Astrocyte of the spinal cord (primary cell): ENCODE measurements at regions not wholly inside any gene's neighbourhood (a gene's known extent, or its start where the extent isn't known, plus 50 kb on each side); places are given as distances from the start of the nearest gene placed in this dataset.

ENCODE experiments used
- DNase-seq: peaks from one replicate; pipeline ENCODE4 v3.0.0; 2011; ENCODE audit warnings: low read depth, low spot score
- H3K4me3 ChIP-seq: 2 replicates; pipeline ENCODE4 v1.5.1; 2011; ENCODE audit warnings: low read depth, mild to moderate bottlenecking, low read length, moderate library complexity
- CTCF ChIP-seq: IDR thresholded peaks from 2 replicates; pipeline ENCODE4 v1.5.1; 2012; ENCODE audit warnings: low read depth, mild to moderate bottlenecking, low read length, inconsistent platforms
- in situ Hi-C: cut with HindIII; loops from 2 replicates; pipeline ENCODE4 v1.10.0; 2017; ENCODE audit warnings: low sequenced_read_pairs

GRCh38 chr6:164243949-164244348 lies 829.4 kb downstream of the QKI start:
- DNase-seq = no peak
- no peak overlapping the region for H3K4me3 ChIP-seq
- in situ Hi-C loops = no loop called here
- TF ChIP-seq CTCF = no peak

GRCh38 chr6:164243012-164243610 lies 828.6 kb downstream of the QKI start:
- TF ChIP-seq CTCF = no peak
- in situ Hi-C loops = no loop called here
- no peak for DNase-seq
- no peak overlapping the region for H3K4me3 ChIP-seq

- no peak overlapping the region for H3K4me3 ChIP-seq
- no peak for DNase-seq
- no peak for TF ChIP-seq CTCF
- in situ Hi-C loops = no loop called here
Observed at GRCh38 chr6:164230804-164231203, 816.3 kb downstream of the QKI start.

GRCh38 chr6:164230259-164230658 lies 815.7 kb downstream of the QKI start:
- H3K4me3 ChIP-seq = no peak overlapping the region
- in situ Hi-C loops = no loop called here
- TF ChIP-seq CTCF = no peak
- DNase-seq = no peak

- no peak for DNase-seq
- in situ Hi-C loops = no loop called here
- H3K4me3 ChIP-seq = no peak overlapping the region
- TF ChIP-seq CTCF = no peak
Observed at GRCh38 chr6:164229716-164230115, 815.2 kb downstream of the QKI start.

GRCh38 chr6:164227952-164228522 lies 813.5 kb downstream of the QKI start:
- in situ Hi-C loops = no loop called here
- no peak for TF ChIP-seq CTCF
- H3K4me3 ChIP-seq = no peak overlapping the region
- no peak for DNase-seq
